DND-41 (cell line): ENCODE measurements at regions not wholly inside any gene's neighbourhood (a gene's known extent, or its start where the extent isn't known, plus 50 kb on each side); places are given as distances from the start of the nearest gene placed in this dataset.
A peak's percentile ranks its signal among the peaks of the same experiment; 100 is the strongest.

ENCODE experiments used
- ATAC-seq: fragments of 200-7000 bp; cut with Tn5 transposase; 3 replicates; pipeline ENCODE4 v1.9.1; 2021; ENCODE audit warnings: low read depth; ENCODE audit not compliant: insufficient read depth
- DNase-seq: peaks from one replicate; pipeline ENCODE4 v3.0.0-alpha.2; 2020
- H2AFZ ChIP-seq: 2 replicates; pipeline ENCODE4 v1.6.0; 2012; ENCODE audit warnings: low read depth, low read length
- H3K27ac ChIP-seq: 2 replicates; pipeline ENCODE4 v1.5.1; 2012; ENCODE audit warnings: low read length, inconsistent platforms
- H3K27me3 ChIP-seq: fragments of 200-600 bp; sonication (generic); 2 replicates; pipeline ENCODE4 v1.6.0; 2012; ENCODE audit warnings: low read length, mild to moderate bottlenecking, inconsistent platforms; ENCODE audit not compliant: insufficient read depth, poor library complexity
- H3K36me3 ChIP-seq: 2 replicates; pipeline ENCODE4 v1.5.1; 2012; ENCODE audit warnings: low read length, inconsistent platforms; ENCODE audit not compliant: insufficient read depth
- H3K4me1 ChIP-seq: 2 replicates; pipeline ENCODE4 v1.5.1; 2012; ENCODE audit warnings: mild to moderate bottlenecking, low read length; ENCODE audit not compliant: insufficient read depth
- H3K4me2 ChIP-seq: 2 replicates; pipeline ENCODE4 v1.6.0; 2012; ENCODE audit warnings: mild to moderate bottlenecking, moderate library complexity, low read length, inconsistent platforms; ENCODE audit not compliant: insufficient read depth
- H3K4me3 ChIP-seq, 2 experiments: fragments of 200-600 bp in 1 of 2; shearing (Covaris generic) in 1 of 2; 2 replicates each; pipeline ENCODE4 v1.5.1; 2012 to 2016; ENCODE audit warnings: inconsistent platforms in 2 of 2, low read length in 2 of 2, mild to moderate bottlenecking in 2 of 2, low read depth in 1 of 2, moderate library complexity in 1 of 2
- H3K79me2 ChIP-seq: 2 replicates; pipeline ENCODE4 v1.6.0; 2012; ENCODE audit warnings: low read length, inconsistent platforms; ENCODE audit not compliant: insufficient read depth
- H3K9ac ChIP-seq: 2 replicates; pipeline ENCODE4 v1.6.0; 2012; ENCODE audit warnings: low read depth, mild to moderate bottlenecking, inconsistent platforms, low read length, moderate library complexity
- H3K9me3 ChIP-seq: 2 replicates; pipeline ENCODE4 v1.5.1; 2012; ENCODE audit warnings: low read length, moderate library complexity, mild to moderate bottlenecking, inconsistent platforms; ENCODE audit not compliant: insufficient read depth, severe bottlenecking
- H4K20me1 ChIP-seq: 2 replicates; pipeline ENCODE4 v1.6.0; 2012; ENCODE audit warnings: low read length; ENCODE audit not compliant: insufficient read depth
- EZH2 ChIP-seq: IDR thresholded peaks from 3 replicates; pipeline ENCODE4 v1.6.1; 2012; ENCODE audit warnings: borderline replicate concordance, low read depth, mild to moderate bottlenecking, moderate library complexity, low read length, inconsistent platforms; ENCODE audit not compliant: severe bottlenecking
- TF ChIP-seq, protein P1 (sequence below): IDR thresholded peaks from 2 replicates; pipeline ENCODE4 v1.5.1; 2012; ENCODE audit warnings: borderline replicate concordance, low read length, moderate library complexity, mild to moderate bottlenecking; ENCODE audit not compliant: poor library complexity, severe bottlenecking; ENCODE audit errors: extremely low read depth

DNA sequence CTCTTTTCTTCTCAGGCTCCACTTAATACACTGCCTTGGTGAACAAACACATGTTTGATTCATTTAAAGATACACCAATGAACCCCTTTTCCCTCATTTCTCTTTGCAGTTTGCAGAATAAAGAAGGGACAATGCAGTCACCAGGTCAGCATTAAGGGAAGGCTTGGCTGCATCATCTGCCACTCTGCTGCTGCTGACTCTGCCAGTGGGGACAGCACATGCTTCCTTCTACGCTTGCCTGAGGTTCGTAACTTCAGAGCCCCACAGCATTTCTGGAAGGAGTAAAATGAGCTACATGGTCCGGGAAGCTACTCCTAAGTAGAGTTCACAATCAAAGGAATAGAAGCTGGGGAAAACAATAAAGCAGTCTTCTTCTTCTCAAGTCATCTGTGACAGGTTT, 178.9 kb upstream of the GATB start:
- TF ChIP-seq, protein P1, sequence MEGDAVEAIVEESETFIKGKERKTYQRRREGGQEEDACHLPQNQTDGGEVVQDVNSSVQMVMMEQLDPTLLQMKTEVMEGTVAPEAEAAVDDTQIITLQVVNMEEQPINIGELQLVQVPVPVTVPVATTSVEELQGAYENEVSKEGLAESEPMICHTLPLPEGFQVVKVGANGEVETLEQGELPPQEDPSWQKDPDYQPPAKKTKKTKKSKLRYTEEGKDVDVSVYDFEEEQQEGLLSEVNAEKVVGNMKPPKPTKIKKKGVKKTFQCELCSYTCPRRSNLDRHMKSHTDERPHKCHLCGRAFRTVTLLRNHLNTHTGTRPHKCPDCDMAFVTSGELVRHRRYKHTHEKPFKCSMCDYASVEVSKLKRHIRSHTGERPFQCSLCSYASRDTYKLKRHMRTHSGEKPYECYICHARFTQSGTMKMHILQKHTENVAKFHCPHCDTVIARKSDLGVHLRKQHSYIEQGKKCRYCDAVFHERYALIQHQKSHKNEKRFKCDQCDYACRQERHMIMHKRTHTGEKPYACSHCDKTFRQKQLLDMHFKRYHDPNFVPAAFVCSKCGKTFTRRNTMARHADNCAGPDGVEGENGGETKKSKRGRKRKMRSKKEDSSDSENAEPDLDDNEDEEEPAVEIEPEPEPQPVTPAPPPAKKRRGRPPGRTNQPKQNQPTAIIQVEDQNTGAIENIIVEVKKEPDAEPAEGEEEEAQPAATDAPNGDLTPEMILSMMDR: no peak
- no peak for TF ChIP-seq EZH2

DNA sequence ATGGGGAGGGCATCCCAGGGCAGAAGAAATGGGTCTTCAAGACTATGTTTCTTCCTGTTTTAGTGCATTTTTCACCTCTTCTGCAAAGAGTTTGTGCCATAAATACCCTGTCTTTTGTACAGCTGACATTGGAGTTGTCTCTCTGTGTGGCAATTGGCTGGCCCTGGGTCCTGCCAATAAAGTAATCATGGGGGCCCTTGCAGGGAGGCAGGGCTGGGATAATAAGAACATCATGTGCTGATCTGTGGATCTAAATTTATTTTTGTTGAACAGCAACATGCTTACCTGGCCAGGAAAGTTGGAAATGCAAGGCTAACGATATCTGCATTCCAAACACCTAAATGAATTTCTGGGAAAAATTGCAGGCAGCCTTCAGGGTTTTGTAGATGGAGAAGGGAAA, 174.6 kb upstream of the GATB start:
- H3K9me3 ChIP-seq: no peaks in the 10 kb centered on the region
- no peaks in the 10 kb centered on the region for H3K79me2 ChIP-seq
- no peak overlapping the region for H3K4me3 ChIP-seq
- no peak for DNase-seq
- H3K27ac ChIP-seq: no peak overlapping the region
- H3K27me3 ChIP-seq: no peaks in the 10 kb centered on the region
- no peaks in the 10 kb centered on the region for H4K20me1 ChIP-seq
- H3K36me3 ChIP-seq: no peaks in the 10 kb centered on the region
- H2AFZ ChIP-seq: no peak overlapping the region
- H3K4me2 ChIP-seq: no peak overlapping the region
- TF ChIP-seq EZH2: no peak
- TF ChIP-seq, protein P1: no peak
- H3K9ac ChIP-seq: no peak overlapping the region
- peaks cover 14% of the 10 kb centered on the region for H3K4me1 ChIP-seq
- no peak for ATAC-seq

More for the DNA sequence above, 178.9 kb upstream of the GATB start:
- no peaks in the 10 kb centered on the region for H3K27me3 ChIP-seq
- H3K4me1 ChIP-seq: peaks cover 22% of the 10 kb centered on the region
- H3K27ac ChIP-seq: peak overlapping the region; percentile 57
- no peak overlapping the region for H3K9ac ChIP-seq
- H4K20me1 ChIP-seq: no peaks in the 10 kb centered on the region
- H3K79me2 ChIP-seq: no peaks in the 10 kb centered on the region
- no peaks in the 10 kb centered on the region for H3K36me3 ChIP-seq
- no peak overlapping the region for H3K4me2 ChIP-seq
- no peak overlapping the region for H3K4me3 ChIP-seq
- no peak overlapping the region; the same call in 1 of the 2 replicates for H2AFZ ChIP-seq
- no peak for DNase-seq
- no peak for ATAC-seq
- H3K9me3 ChIP-seq: no peaks in the 10 kb centered on the region

DNA sequence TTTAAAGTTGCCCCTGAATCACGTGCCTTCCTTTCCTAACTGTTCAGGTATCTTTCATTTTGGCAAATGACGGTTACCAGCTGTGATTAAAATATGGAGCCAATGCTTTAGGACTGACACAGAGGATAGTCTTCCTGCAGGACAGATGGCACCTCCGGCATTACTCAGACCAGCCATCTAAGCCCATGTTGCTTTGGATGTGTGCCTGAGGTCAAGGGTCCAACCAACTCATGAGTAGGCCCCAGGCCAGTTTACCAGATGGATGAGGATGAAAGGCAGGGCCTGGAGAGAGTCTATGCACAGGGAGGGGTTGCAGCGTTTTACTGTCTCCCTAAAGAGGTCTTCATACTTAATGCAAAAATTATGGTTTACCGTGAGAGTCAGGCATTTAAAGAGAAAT, 174.0 kb upstream of the GATB start:
- no peak overlapping the region for H3K9ac ChIP-seq
- H3K4me1 ChIP-seq: peaks cover 10% of the 10 kb centered on the region
- H4K20me1 ChIP-seq: no peaks in the 10 kb centered on the region
- no peak for ATAC-seq
- no peak overlapping the region for H2AFZ ChIP-seq
- H3K9me3 ChIP-seq: no peaks in the 10 kb centered on the region
- no peak overlapping the region for H3K4me3 ChIP-seq
- H3K36me3 ChIP-seq: no peaks in the 10 kb centered on the region
- no peaks in the 10 kb centered on the region for H3K27me3 ChIP-seq
- no peaks in the 10 kb centered on the region for H3K79me2 ChIP-seq
- TF ChIP-seq, protein P1: no peak
- TF ChIP-seq EZH2: no peak
- H3K27ac ChIP-seq: no peak overlapping the region
- no peak for DNase-seq
- no peak overlapping the region for H3K4me2 ChIP-seq

DNA sequence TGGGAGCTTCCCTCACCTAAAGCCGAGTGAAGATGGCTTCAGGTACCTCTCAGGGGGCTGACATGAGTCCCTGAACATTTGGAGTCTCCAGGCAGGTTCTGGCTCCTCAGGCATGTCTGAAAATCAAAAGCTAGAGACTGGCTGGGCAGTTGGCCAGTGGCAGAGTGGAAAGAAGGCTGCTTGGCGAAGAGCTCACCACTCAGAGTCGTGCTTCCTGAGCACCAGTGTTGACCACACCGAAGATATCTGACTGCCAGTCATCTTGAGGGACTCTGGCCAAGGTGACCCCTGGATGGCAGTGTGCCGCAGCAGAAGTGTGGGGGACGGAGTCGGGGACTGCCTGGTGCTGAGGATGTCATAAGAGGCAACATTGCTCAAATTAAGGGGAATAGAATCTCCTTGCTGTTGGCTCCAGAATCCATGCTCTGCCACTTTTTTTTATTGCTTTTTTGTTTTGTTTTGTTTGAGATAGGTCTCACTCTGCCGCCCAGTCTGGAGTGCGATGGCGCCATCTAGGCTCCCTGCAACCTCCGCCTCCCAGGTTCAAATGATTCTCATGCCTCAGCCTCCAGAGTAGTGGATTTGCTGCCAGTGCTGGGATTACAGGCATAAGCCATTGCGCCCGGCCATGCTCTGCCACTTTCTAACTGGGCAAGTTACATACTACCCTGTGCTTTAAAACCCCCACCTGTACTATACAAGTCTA, 172.5 kb upstream of the GATB start:
- no peak overlapping the region for H3K9ac ChIP-seq
- H3K4me1 ChIP-seq: peaks cover 6% of the 10 kb centered on the region
- DNase-seq: peak; percentile 19

More for the DNA sequence above, 172.5 kb upstream of the GATB start:
- ATAC-seq: no peak
- H3K4me2 ChIP-seq: no peak overlapping the region
- H3K79me2 ChIP-seq: no peaks in the 10 kb centered on the region
- H2AFZ ChIP-seq: no peak overlapping the region
- H3K27me3 ChIP-seq: no peaks in the 10 kb centered on the region
- no peaks in the 10 kb centered on the region for H3K36me3 ChIP-seq
- no peak overlapping the region for H3K4me3 ChIP-seq
- H3K9me3 ChIP-seq: no peaks in the 10 kb centered on the region
- no peak overlapping the region for H3K27ac ChIP-seq
- TF ChIP-seq, protein P1: peak; percentile 28
- no peak for TF ChIP-seq EZH2
- H4K20me1 ChIP-seq: no peaks in the 10 kb centered on the region
